Peyer's patch (tissue), 4 donors: ENCODE measurements at regions not wholly inside any gene's neighbourhood (a gene's known extent, or its start where the extent isn't known, plus 50 kb on each side); places are given as distances from the start of the nearest gene placed in this dataset.

ENCODE experiments used
- DNase-seq, 3 donors: peaks; one replicate each; pipeline ENCODE4 v3.0.0-alpha.2; 2017 to 2019
- H3K27ac ChIP-seq, 4 donors: fragments of 200-600 bp; sonication (generic); one replicate each; pipeline ENCODE4 v1.5.1; 2016 to 2019
- H3K27me3 ChIP-seq, 2 donors: fragments of 200-600 bp; sonication (generic); one replicate each; pipeline ENCODE4 v1.5.1; 2019
- H3K36me3 ChIP-seq, 3 donors: fragments of 200-600 bp; sonication (generic); one replicate each; pipeline ENCODE4 v1.5.1; 2016 to 2019
- H3K4me1 ChIP-seq, 4 donors: fragments of 200-600 bp; sonication (generic); one replicate each; pipeline ENCODE4 v1.5.1; 2016 to 2019
- H3K4me3 ChIP-seq, 4 donors: fragments of 200-600 bp; sonication (generic); 1 replicate in 3 of 4; 2 replicates in 1 of 4; pipeline ENCODE4 v1.5.1; 2016 to 2019; ENCODE audit warnings: mild to moderate bottlenecking in 1 of 4
- H3K9me3 ChIP-seq, 4 donors: fragments of 200-600 bp; sonication (generic); one replicate each; pipeline ENCODE4 v1.5.1; 2016 to 2019; ENCODE audit warnings: mild to moderate bottlenecking in 1 of 4
- CTCF ChIP-seq, 6 experiments: fragments of 450-650 bp in 4 of 6; fragments of 200-600 bp in 2 of 6; sonication (generic) in 1 of 6; IDR thresholded peaks; one replicate each; pipeline ENCODE4 v1.5.1; 2017 to 2019; ENCODE audit warnings: antibody characterized with exemption in 6 of 6, mild to moderate bottlenecking in 3 of 6, moderate library complexity in 1 of 6
- POLR2A ChIP-seq, 2 donors: fragments of 450-650 bp; IDR thresholded peaks; one replicate each; pipeline ENCODE4 v1.5.1; 2017; ENCODE audit warnings: antibody characterized with exemption in 2 of 2, mild to moderate bottlenecking in 2 of 2, moderate library complexity in 2 of 2

- Histone ChIP-seq H3K36me3 (no peaks in the 10 kb centered on the region), H3K27me3 (no peaks in the 10 kb centered on the region), H3K4me3 (no peak overlapping the region), H3K9me3 (no peaks in the 10 kb centered on the region), H3K27ac (no peak overlapping the region), H3K4me1 (no peaks in the 10 kb centered on the region)
- DNase-seq, result no peak
- TF ChIP-seq CTCF (IDR thresholded peaks at IDR 0.05) (no peak), POLR2A (IDR thresholded peaks at IDR 0.05) (no peak)
Measured at GRCh38 chr14:71466251-71466650, 466.0 kb upstream of the RGS6 start.

GRCh38 chr14:71466946-71467345 is 465.3 kb upstream of the RGS6 start:
- H3K27me3 ChIP-seq, result no peaks in the 10 kb centered on the region
- no peaks in the 10 kb centered on the region for H3K36me3 ChIP-seq
- TF ChIP-seq CTCF (IDR thresholded peaks at IDR 0.05) (no peak), POLR2A (IDR thresholded peaks at IDR 0.05) (no peak)
- no peaks in the 10 kb centered on the region for H3K4me1 ChIP-seq
- no peak overlapping the region for H3K4me3 ChIP-seq
- H3K9me3 ChIP-seq, result no peaks in the 10 kb centered on the region
- DNase-seq, result no peak
- no peak overlapping the region for H3K27ac ChIP-seq

- H3K4me3 ChIP-seq, result no peak overlapping the region
Measured at GRCh38 chr14:71467361-71467811, 464.8 kb upstream of the RGS6 start.

GRCh38 chr14:71468701-71469100 is 463.5 kb upstream of the RGS6 start:
- H3K4me3 ChIP-seq, result no peak overlapping the region
- DNase-seq, result no peak
- no peaks in the 10 kb centered on the region for H3K27me3 ChIP-seq
- H3K9me3 ChIP-seq, result no peaks in the 10 kb centered on the region
- no peaks in the 10 kb centered on the region for H3K36me3 ChIP-seq
- TF ChIP-seq POLR2A (IDR thresholded peaks at IDR 0.05) (no peak), CTCF (IDR thresholded peaks at IDR 0.05) (no peak)
- no peaks in the 10 kb centered on the region for H3K4me1 ChIP-seq
- H3K27ac ChIP-seq, result no peak overlapping the region

More at GRCh38 chr14:71467361-71467811, 464.8 kb upstream of the RGS6 start:
- Histone ChIP-seq H3K36me3 (no peaks in the 10 kb centered on the region), H3K9me3 (no peaks in the 10 kb centered on the region), H3K27me3 (no peaks in the 10 kb centered on the region), H3K4me1 (no peaks in the 10 kb centered on the region), H3K27ac (no peak overlapping the region)
- no peak for TF ChIP-seq POLR2A (IDR thresholded peaks at IDR 0.05)
- no peak for TF ChIP-seq CTCF (IDR thresholded peaks at IDR 0.05)
- DNase-seq, result no peak

GRCh38 chr14:71469643-71470335 is 462.4 kb upstream of the RGS6 start:
- Histone ChIP-seq H3K4me1 (no peaks in the 10 kb centered on the region), H3K27ac (no peak overlapping the region), H3K36me3 (no peaks in the 10 kb centered on the region), H3K4me3 (no peak overlapping the region), H3K9me3 (no peaks in the 10 kb centered on the region), H3K27me3 (no peaks in the 10 kb centered on the region)
- no peak for DNase-seq
- TF ChIP-seq CTCF (IDR thresholded peaks at IDR 0.05) (no peak), POLR2A (IDR thresholded peaks at IDR 0.05) (no peak)
